Neuronal stem cell (in vitro differentiated cells): ENCODE measurements at regions not wholly inside any gene's neighbourhood (a gene's known extent, or its start where the extent isn't known, plus 50 kb on each side); places are given as distances from the start of the nearest gene placed in this dataset.

Experiments used
- DNase-seq: peaks from one replicate; pipeline ENCODE4 v3.0.0-alpha.2; 2013; ENCODE audit warnings: low spot score
- H2AFZ ChIP-seq: one replicate; pipeline ENCODE4 v1.6.1; 2013; ENCODE audit warnings: mild to moderate bottlenecking, low read length, inconsistent platforms
- H2AK5ac ChIP-seq: 2 replicates; pipeline ENCODE4 v1.6.1; 2013; ENCODE audit warnings: low read depth, mild to moderate bottlenecking, inconsistent platforms, low read length, moderate library complexity, mixed read lengths
- H2BK120ac ChIP-seq: 2 replicates; pipeline ENCODE4 v1.6.1; 2013; ENCODE audit warnings: low read depth, mild to moderate bottlenecking, inconsistent platforms, low read length, moderate library complexity, mixed read lengths
- H2BK12ac ChIP-seq: one replicate; pipeline ENCODE4 v1.6.1; 2013; ENCODE audit warnings: low read length, inconsistent platforms
- H2BK15ac ChIP-seq: 2 replicates; pipeline ENCODE4 v1.6.1; 2013; ENCODE audit warnings: mild to moderate bottlenecking, low read length, inconsistent platforms, mixed read lengths
- H2BK5ac ChIP-seq: one replicate; pipeline ENCODE4 v1.6.1; 2013; ENCODE audit warnings: inconsistent platforms, mild to moderate bottlenecking, low read length, moderate library complexity
- H3K14ac ChIP-seq: one replicate; pipeline ENCODE4 v1.6.1; 2013; ENCODE audit warnings: low read length, inconsistent platforms
- H3K18ac ChIP-seq: 2 replicates; pipeline ENCODE4 v1.6.1; 2013; ENCODE audit warnings: low read length, inconsistent platforms
- H3K23ac ChIP-seq: 2 replicates; pipeline ENCODE4 v1.6.1; 2013; ENCODE audit warnings: low read depth, mild to moderate bottlenecking, mixed read lengths, low read length, inconsistent platforms; ENCODE audit not compliant: poor library complexity
- H3K27ac ChIP-seq: replicated peaks from 3 replicates; pipeline ENCODE4 v1.5.1; 2013; ENCODE audit warnings: low read length, inconsistent platforms
- H3K27me3 ChIP-seq, 3 experiments: 2 replicates each; pipeline ENCODE4 v1.6.1; 2013; ENCODE audit warnings: low read length in 3 of 3, mild to moderate bottlenecking in 2 of 3, inconsistent platforms in 1 of 3, low read depth in 1 of 3, mixed read lengths in 1 of 3, moderate library complexity in 1 of 3; ENCODE audit not compliant: control insufficient read depth in 3 of 3, insufficient read depth in 3 of 3
- H3K36me3 ChIP-seq, 2 donors: replicated peaks in 1 of 2; 2 replicates each; pipeline ENCODE4 v1.6.1; 2013; ENCODE audit warnings: low read length in 2 of 2; ENCODE audit not compliant: control insufficient read depth in 2 of 2, insufficient read depth in 2 of 2
- H3K4ac ChIP-seq: 2 replicates; pipeline ENCODE4 v1.6.1; 2013; ENCODE audit warnings: inconsistent platforms, mild to moderate bottlenecking, low read length, moderate library complexity
- H3K4me1 ChIP-seq, 2 donors: 1 replicate in 1 of 2; 2 replicates in 1 of 2; pipeline ENCODE4 v1.6.1; 2013; ENCODE audit warnings: low read length in 2 of 2, low read depth in 1 of 2; ENCODE audit not compliant: control insufficient read depth in 2 of 2, insufficient read depth in 1 of 2
- H3K4me2 ChIP-seq: one replicate; pipeline ENCODE4 v1.6.1; 2013; ENCODE audit warnings: mild to moderate bottlenecking, low read length, inconsistent platforms; ENCODE audit not compliant: insufficient read depth, poor library complexity, severe bottlenecking
- H3K4me3 ChIP-seq, 2 donors: 2 replicates each; pipeline ENCODE4 v1.5.1; 2013; ENCODE audit warnings: low read length in 2 of 2, mild to moderate bottlenecking in 2 of 2, inconsistent platforms in 1 of 2, moderate library complexity in 1 of 2
- H3K79me1 ChIP-seq: one replicate; pipeline ENCODE4 v1.6.1; 2013; ENCODE audit warnings: low read depth, mild to moderate bottlenecking, inconsistent platforms, low read length, moderate library complexity
- H3K9ac ChIP-seq: one replicate; pipeline ENCODE4 v1.6.1; 2013; ENCODE audit warnings: mild to moderate bottlenecking, low read depth, low read length, inconsistent platforms; ENCODE audit not compliant: poor library complexity
- H3K9me3 ChIP-seq, 2 donors: replicated peaks in 1 of 2; 2 replicates each; pipeline versions ENCODE3 to v1.6.1; 2013; ENCODE audit warnings: low read length in 2 of 2, mild to moderate bottlenecking in 2 of 2, inconsistent platforms in 1 of 2, low read depth in 1 of 2, mixed read lengths in 1 of 2, moderate library complexity in 1 of 2; ENCODE audit not compliant: control insufficient read depth in 2 of 2, insufficient read depth in 1 of 2
- H4K8ac ChIP-seq: one replicate; pipeline ENCODE4 v1.6.1; 2013; ENCODE audit warnings: low read depth, mild to moderate bottlenecking, inconsistent platforms, low read length, moderate library complexity
- H4K91ac ChIP-seq: one replicate; pipeline ENCODE4 v1.6.1; 2013; ENCODE audit warnings: low read length, low read depth, mild to moderate bottlenecking, inconsistent platforms; ENCODE audit not compliant: poor library complexity
- whole genome bisulfite sequencing, 2 donors: extraction: QIAGEN DNeasy Blood & Tissue Kit; methylation state at CpG; one replicate each; pipeline ENCODE4 v1.1.7; 2013; ENCODE audit warnings: missing lambda C conversion rate in 2 of 2, mixed read lengths in 1 of 2; ENCODE audit not compliant: insufficient read length in 2 of 2, insufficient replicate concordance in 1 of 2; ENCODE audit errors: extremely low coverage in 2 of 2; 5-methylcytosine and 5-hydroxymethylcytosine counted together

DNA sequence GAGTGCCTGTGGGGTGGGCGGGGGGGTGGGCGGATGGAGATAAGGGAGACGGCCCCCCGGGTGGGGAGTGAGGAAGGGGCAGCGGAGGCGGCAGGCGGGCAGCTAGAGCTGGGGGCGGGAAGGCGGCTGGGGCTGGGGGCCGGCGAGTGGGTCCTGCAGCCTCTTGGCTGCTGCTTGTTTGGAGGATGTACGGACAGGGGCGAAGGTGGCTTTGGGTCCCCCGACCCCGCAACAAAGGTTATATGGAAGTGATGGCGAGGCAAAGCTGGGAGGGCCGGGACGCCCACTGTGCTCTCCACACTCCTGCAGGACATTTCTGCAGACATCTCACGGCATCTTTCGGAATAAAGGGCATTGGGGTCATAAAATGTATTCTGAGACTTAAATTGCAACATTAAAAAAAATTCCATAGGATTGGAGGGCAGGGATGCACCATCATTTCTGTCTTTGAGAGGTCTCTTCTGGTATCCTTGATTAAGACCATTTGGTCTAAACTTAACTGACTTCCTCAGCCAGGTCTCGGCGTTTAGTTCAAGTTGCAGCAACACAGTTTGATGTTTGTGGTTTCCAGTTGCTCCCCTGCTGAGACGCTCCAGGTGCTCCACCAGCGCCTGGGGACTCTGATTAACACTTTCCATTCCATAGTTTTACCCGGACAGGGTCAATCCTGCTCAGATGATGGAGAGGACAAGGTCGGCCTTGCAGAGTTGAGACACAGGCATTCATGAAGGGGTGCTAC, 101.6 kb upstream of the SSBP2 start:
- Histone ChIP-seq H3K36me3 (no peaks in the 10 kb centered on the region), H3K4me1 (peaks cover 31 to 50% of the 10 kb centered on the region in 2 donors), H3K79me1 (no peaks in the 10 kb centered on the region), H2BK5ac (no peak overlapping the region), H3K4ac (no peak overlapping the region), H3K14ac (no peak overlapping the region), H3K4me2 (peak overlapping the region; percentile 70), H2BK12ac (no peak overlapping the region), H4K91ac (peak overlapping the region; percentile 6), H4K8ac (no peak overlapping the region), H3K18ac (peak overlapping the region; percentile 92), H3K9me3 (no peaks in the 10 kb centered on the region), H2AK5ac (peak overlapping the region; percentile 39), H3K27me3 (no peaks in the 10 kb centered on the region), H3K27ac (peak overlapping the region; percentile 98), H3K23ac (no peak overlapping the region), H2BK15ac (no peak overlapping the region), H2AFZ (peak overlapping the region; percentile 10), H3K4me3 (peak overlapping the region; percentile 52 to 70), H3K9ac (peak overlapping the region; percentile 6), H2BK120ac (peak overlapping the region; percentile 32)
- peak; percentile 29 for DNase-seq
- WGBS, 2 donors: no CpG with 5 or more reads among the region's 26 CpGs

DNA sequence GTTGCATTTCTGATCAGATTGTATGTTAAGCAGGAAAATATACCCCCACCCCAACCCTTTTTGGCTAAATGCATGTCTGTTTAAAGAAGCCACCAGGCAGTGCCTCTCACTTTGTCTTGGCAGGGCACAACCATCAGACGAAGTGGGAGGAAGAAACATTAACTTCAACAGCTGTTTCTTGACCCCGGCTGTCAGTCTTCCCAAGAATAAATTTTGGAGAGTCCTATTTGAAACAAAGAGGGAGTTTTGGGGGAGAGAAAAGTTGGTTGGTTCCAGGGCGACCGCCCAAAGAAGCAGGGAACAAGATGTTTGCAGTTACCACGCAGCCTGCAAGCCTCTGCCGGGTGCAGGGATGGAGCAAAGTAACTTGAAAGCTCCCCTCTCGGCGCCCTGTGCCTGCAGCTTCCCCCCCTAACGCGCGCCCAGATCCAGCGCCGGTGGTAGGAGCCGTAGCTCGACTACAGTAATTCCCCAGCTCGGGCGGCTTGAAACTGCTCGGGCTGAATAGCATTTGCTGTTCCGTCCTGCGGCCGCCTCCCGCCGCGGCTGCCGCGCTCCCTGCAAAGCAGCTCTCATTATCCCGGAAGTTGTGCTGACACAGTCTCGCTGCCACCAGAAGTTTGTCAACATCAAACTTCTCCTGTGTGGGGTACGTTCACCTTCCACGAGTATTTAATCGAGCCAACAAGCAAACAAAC, 100.7 kb upstream of the SSBP2 start:
- Histone ChIP-seq H2AK5ac (no peak overlapping the region), H3K4me1 (peaks cover 31 to 46% of the 10 kb centered on the region in 2 donors), H2BK120ac (no peak overlapping the region), H3K18ac (peak overlapping the region; percentile 92), H3K36me3 (no peaks in the 10 kb centered on the region), H3K14ac (no peak overlapping the region), H3K4me2 (peak overlapping the region; percentile 70), H3K9me3 (no peaks in the 10 kb centered on the region), H4K8ac (no peak overlapping the region), H2BK12ac (no peak overlapping the region), H3K4ac (no peak overlapping the region), H3K4me3 (peak overlapping the region in 1 of 2 donors; percentile 52), H3K27me3 (no peaks in the 10 kb centered on the region), H3K9ac (no peak overlapping the region), H2BK5ac (peak overlapping the region; percentile 84), H3K27ac (peak overlapping the region; percentile 98), H2AFZ (peak overlapping the region; percentile 88), H2BK15ac (no peak overlapping the region), H3K23ac (no peak overlapping the region), H3K79me1 (no peaks in the 10 kb centered on the region), H4K91ac (peak overlapping the region; percentile 27)
- peak; percentile 95 for DNase-seq
- WGBS, 2 donors: no CpG with 5 or more reads among the region's 31 CpGs

DNA sequence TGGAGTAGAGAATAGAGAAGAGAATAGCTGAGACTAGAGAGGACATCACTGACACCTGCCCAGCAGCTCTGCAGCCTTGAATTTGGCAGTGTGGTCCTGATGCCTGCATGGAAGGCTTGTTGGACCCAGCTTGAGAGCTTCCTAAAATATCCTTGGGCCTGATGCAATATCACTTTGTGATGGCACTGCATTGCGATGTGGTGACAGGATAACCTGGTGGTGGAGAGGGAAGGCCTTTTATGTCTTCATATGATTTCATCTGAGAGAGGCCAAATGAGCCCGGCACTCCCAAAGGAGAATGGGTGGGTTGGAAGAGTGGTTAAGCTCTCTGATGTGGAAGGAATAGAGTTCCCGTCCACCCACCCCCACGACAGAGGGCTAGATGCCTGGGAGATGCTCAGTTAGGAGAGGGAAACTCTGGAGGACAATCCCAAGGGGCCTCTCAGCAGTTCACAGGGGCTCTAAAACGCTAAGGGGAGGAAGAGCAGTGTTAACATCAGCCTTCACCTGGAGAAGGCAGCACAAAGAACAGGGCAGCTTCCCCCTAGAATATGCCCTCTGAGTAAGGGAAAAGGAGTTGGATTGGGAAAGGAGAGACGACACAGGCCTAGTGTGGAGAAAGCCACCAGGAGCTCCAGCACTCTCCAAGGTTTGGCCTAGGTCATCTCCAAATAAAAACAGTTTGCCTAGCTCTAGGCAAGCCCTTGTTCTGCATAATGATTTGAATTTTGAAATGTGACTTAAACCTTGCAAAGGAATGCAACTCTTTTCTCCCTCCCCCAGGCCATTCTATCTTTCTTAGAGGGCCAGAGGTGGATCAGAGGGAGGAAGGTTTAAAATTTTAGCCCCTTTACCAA, 99.8 kb upstream of the SSBP2 start:
- Histone ChIP-seq H4K91ac (peak overlapping the region; percentile 76), H2AFZ (peak overlapping the region; percentile 63), H3K27me3 (no peaks in the 10 kb centered on the region), H3K14ac (no peak overlapping the region), H3K4me3 (peak overlapping the region in 1 of 2 donors; percentile 52), H4K8ac (no peak overlapping the region), H2BK12ac (no peak overlapping the region), H3K9me3 (no peaks in the 10 kb centered on the region), H3K23ac (no peak overlapping the region), H3K9ac (no peak overlapping the region), H3K79me1 (no peaks in the 10 kb centered on the region), H3K4me1 (peaks cover 33 to 45% of the 10 kb centered on the region in 2 donors), H3K27ac (peak overlapping the region; percentile 98), H3K4me2 (no peak overlapping the region), H3K18ac (peak overlapping the region; percentile 53), H3K36me3 (no peaks in the 10 kb centered on the region), H2AK5ac (peak overlapping the region; percentile 3), H2BK120ac (no peak overlapping the region), H2BK15ac (peak overlapping the region; percentile 7), H2BK5ac (peak overlapping the region; percentile 84), H3K4ac (no peak overlapping the region)
- no CpG with 5 or more reads among the region's 6 CpGs for WGBS, 2 donors
- DNase-seq: no peak
